Astrocyte (in vitro differentiated cells and primary cell): ENCODE measurements at regions not wholly inside any gene's neighbourhood (a gene's known extent, or its start where the extent isn't known, plus 50 kb on each side); places are given as distances from the start of the nearest gene placed in this dataset.

ENCODE experiments used
- CTCF ChIP-seq: IDR thresholded peaks from 2 replicates; pipeline ENCODE4 v1.5.1; 2011; ENCODE audit warnings: low read depth, mild to moderate bottlenecking, inconsistent platforms, low read length, moderate library complexity; ENCODE audit not compliant: insufficient read depth
- EZH2 ChIP-seq: IDR thresholded peaks from 2 replicates; pipeline ENCODE4 v1.6.1; 2012; ENCODE audit warnings: mild to moderate bottlenecking, low read length, inconsistent platforms; ENCODE audit not compliant: insufficient read depth

DNA sequence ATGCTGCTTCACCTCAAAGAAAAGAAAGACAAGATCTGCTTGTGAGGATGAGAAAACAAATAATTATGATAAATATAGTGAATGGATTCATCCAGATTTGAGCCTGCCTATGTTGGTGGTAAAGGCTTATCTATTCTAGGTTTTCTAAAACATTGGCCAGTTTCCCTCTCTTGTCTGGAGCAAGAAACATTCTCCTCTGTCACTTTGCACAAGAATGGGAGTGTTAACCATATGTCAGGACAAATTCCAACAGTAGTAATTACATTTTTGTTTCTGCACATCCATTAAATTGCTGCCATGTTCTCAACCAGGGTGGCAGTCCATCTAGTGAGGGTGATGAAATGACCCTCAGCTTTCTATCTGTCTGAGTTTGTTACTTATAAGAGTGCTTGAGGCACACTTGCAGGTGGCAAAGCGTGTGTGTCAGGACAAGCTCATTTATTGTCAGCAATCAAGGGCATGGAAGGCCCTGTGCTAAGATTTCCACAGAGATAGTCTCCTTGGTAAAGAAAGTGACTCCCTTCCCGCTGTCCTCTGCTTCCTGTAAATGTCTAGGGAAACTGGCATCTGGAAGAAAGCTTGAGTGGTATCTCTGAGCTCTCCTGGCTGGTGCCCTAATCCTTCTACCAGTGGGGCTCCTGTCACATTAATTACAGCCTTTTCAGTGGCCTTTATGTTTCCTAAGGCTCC lies 502.1 kb upstream of the FLRT2 start:
- TF ChIP-seq EZH2, result no peak
- no peak for TF ChIP-seq CTCF
